Keratinocyte (primary cell): ENCODE measurements at regions not wholly inside any gene's neighbourhood (a gene's known extent, or its start where the extent isn't known, plus 50 kb on each side); places are given as distances from the start of the nearest gene placed in this dataset.

ENCODE experiments used
- CTCF ChIP-seq, 3 experiments: IDR thresholded peaks in 1 of 3; conservative IDR thresholded peaks in 1 of 3; optimal IDR thresholded peaks in 1 of 3; 2 replicates in 2 of 3; 3 replicates in 1 of 3; pipeline versions ENCODE3 to v1.5.1; 2011; ENCODE audit warnings: low read length in 3 of 3, mild to moderate bottlenecking in 3 of 3, moderate library complexity in 2 of 3, control low read depth in 1 of 3, inconsistent platforms in 1 of 3; ENCODE audit not compliant: insufficient read depth in 2 of 3; ENCODE audit errors: extremely low read depth in 1 of 3
- EZH2 ChIP-seq: IDR thresholded peaks from one replicate; pipeline ENCODE4 v1.6.1; 2012; ENCODE audit warnings: inconsistent platforms, mild to moderate bottlenecking, low read length, moderate library complexity

- no peak for TF ChIP-seq EZH2
- TF ChIP-seq CTCF (optimal IDR thresholded peaks at IDR 0.05 in 1 of 3, IDR thresholded peaks at IDR 0.05 in 1 of 3, conservative IDR thresholded peaks at IDR 0.05 in 1 of 3; ENCODE audit: extremely low read depth in 1 of 3, insufficient read depth in 2 of 3, low read length in 3 of 3) = no peak
Observed at GRCh38 chr12:77433799-77434198, 368.4 kb upstream of the E2F7 start.
